Breast epithelium (tissue), 3 donors: ENCODE measurements at regions not wholly inside any gene's neighbourhood (a gene's known extent, or its start where the extent isn't known, plus 50 kb on each side); places are given as distances from the start of the nearest gene placed in this dataset.

Source experiments
- POLR2A ChIP-seq: fragments of 450-650 bp; IDR thresholded peaks from one replicate; pipeline ENCODE4 v1.6.1; 2016; ENCODE audit warnings: antibody characterized with exemption, mild to moderate bottlenecking, moderate library complexity
- TF ChIP-seq, protein P1 (sequence below), 3 donors: fragments of 450-650 bp; IDR thresholded peaks; one replicate each; pipeline ENCODE4 v1.5.1; 2016 to 2017; ENCODE audit warnings: antibody characterized with exemption in 3 of 3, mild to moderate bottlenecking in 3 of 3, moderate library complexity in 3 of 3

- TF ChIP-seq, protein P1, sequence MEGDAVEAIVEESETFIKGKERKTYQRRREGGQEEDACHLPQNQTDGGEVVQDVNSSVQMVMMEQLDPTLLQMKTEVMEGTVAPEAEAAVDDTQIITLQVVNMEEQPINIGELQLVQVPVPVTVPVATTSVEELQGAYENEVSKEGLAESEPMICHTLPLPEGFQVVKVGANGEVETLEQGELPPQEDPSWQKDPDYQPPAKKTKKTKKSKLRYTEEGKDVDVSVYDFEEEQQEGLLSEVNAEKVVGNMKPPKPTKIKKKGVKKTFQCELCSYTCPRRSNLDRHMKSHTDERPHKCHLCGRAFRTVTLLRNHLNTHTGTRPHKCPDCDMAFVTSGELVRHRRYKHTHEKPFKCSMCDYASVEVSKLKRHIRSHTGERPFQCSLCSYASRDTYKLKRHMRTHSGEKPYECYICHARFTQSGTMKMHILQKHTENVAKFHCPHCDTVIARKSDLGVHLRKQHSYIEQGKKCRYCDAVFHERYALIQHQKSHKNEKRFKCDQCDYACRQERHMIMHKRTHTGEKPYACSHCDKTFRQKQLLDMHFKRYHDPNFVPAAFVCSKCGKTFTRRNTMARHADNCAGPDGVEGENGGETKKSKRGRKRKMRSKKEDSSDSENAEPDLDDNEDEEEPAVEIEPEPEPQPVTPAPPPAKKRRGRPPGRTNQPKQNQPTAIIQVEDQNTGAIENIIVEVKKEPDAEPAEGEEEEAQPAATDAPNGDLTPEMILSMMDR (IDR thresholded peaks at IDR 0.05): no peak
- TF ChIP-seq POLR2A: no peak
Observed at GRCh38 chr2:64852771-64853241, 136.4 kb upstream of the SLC1A4 start.
